ENCODE measurements at regions not wholly inside any gene's neighbourhood (a gene's known extent, or its start where the extent isn't known, plus 50 kb on each side); places are given as distances from the start of the nearest gene placed in this dataset.

DNA sequence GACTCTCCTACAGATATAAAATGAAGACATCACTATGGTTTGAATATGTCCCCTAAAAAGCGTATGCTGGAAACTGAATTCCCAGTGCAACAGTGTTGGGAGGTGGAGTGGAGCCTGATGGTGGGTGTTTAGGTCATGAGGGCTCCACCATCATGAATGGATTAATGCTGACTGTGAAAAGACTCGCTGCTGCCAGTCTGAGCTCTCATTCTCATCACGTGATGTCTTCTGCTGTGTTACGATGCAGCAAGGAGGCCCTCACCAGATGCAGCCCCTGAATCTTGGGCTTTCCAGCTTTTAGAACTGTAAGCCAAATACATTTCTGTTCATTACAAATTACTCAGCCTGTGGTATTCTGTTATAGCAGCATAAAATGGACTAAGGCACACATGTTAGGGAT is 73.8 kb upstream of the PPP2R5A start:
- TF ChIP-seq, protein P1, sequence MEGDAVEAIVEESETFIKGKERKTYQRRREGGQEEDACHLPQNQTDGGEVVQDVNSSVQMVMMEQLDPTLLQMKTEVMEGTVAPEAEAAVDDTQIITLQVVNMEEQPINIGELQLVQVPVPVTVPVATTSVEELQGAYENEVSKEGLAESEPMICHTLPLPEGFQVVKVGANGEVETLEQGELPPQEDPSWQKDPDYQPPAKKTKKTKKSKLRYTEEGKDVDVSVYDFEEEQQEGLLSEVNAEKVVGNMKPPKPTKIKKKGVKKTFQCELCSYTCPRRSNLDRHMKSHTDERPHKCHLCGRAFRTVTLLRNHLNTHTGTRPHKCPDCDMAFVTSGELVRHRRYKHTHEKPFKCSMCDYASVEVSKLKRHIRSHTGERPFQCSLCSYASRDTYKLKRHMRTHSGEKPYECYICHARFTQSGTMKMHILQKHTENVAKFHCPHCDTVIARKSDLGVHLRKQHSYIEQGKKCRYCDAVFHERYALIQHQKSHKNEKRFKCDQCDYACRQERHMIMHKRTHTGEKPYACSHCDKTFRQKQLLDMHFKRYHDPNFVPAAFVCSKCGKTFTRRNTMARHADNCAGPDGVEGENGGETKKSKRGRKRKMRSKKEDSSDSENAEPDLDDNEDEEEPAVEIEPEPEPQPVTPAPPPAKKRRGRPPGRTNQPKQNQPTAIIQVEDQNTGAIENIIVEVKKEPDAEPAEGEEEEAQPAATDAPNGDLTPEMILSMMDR (IDR thresholded peaks at IDR 0.05; ENCODE audit: borderline replicate concordance, extremely low read depth, insufficient read depth), result no peak
- no peaks in the 10 kb centered on the region for H3K27me3 ChIP-seq (ENCODE audit: control insufficient read depth, insufficient read depth, low read length)
- DNase-seq (no peak), FAIRE-seq (no peak)
- no peak overlapping the region for H3K27ac ChIP-seq (ENCODE audit: low read depth in 2 of 2, low read length in 2 of 2)
- H3K4me1 ChIP-seq (ENCODE audit: control insufficient read depth in 2 of 3, insufficient read depth in 2 of 3, low read depth in 1 of 3, low read length in 3 of 3), result no peaks in the 10 kb centered on the region
- H3K4me3 ChIP-seq (ENCODE audit: low read length in 3 of 3), result no peak overlapping the region
- H3K9ac ChIP-seq (ENCODE audit: low read length in 3 of 3), result no peak overlapping the region
- H3K36me3 ChIP-seq (ENCODE audit: control insufficient read depth in 2 of 3, insufficient read depth in 3 of 3, low read length in 3 of 3), result no peaks in the 10 kb centered on the region
- no peaks in the 10 kb centered on the region for H3K9me3 ChIP-seq (ENCODE audit: control insufficient read depth in 2 of 3, insufficient read depth in 1 of 3, low read length in 3 of 3)
- intact Hi-C loops (cut with DNase I), result no loop called here

DNA sequence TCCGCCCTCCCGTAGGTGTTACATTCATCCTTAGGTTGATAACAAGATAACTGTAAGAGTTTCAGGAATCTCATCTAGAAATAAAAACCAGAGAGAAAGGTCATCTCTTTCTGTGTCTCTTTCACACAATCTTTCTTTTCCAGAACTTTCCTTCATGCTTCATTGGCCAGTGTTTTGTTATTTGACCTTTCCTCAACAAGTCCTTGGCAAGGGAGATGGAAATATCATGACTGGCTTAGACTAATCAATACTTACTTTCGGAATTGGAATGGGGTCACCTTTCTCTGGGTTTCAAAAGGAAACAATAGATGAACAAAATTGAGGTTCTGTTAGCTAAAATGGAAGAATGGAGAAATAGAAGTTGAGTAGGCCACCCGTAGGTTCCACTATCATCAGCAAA is 72.9 kb upstream of the PPP2R5A start:
- intact Hi-C loops (cut with DNase I), result no loop called here
- TF ChIP-seq, protein P1 (IDR thresholded peaks at IDR 0.05; ENCODE audit: borderline replicate concordance, extremely low read depth, insufficient read depth), result no peak
- Histone ChIP-seq H3K4me1 (ENCODE audit: control insufficient read depth in 2 of 3, insufficient read depth in 2 of 3, low read depth in 1 of 3, low read length in 3 of 3) (no peaks in the 10 kb centered on the region), H3K9ac (ENCODE audit: low read length in 3 of 3) (no peak overlapping the region), H3K27ac (ENCODE audit: low read depth in 2 of 2, low read length in 2 of 2) (peak overlapping the region in 1 of 2 donors; percentile 10), H3K4me3 (ENCODE audit: low read length in 3 of 3) (no peak overlapping the region), H3K27me3 (ENCODE audit: control insufficient read depth, insufficient read depth, low read length) (no peaks in the 10 kb centered on the region), H3K36me3 (ENCODE audit: control insufficient read depth in 2 of 3, insufficient read depth in 3 of 3, low read length in 3 of 3) (no peaks in the 10 kb centered on the region), H3K9me3 (ENCODE audit: control insufficient read depth in 2 of 3, insufficient read depth in 1 of 3, low read length in 3 of 3) (no peaks in the 10 kb centered on the region)
- FAIRE-seq, result no peak
- DNase-seq, result no peak

DNA sequence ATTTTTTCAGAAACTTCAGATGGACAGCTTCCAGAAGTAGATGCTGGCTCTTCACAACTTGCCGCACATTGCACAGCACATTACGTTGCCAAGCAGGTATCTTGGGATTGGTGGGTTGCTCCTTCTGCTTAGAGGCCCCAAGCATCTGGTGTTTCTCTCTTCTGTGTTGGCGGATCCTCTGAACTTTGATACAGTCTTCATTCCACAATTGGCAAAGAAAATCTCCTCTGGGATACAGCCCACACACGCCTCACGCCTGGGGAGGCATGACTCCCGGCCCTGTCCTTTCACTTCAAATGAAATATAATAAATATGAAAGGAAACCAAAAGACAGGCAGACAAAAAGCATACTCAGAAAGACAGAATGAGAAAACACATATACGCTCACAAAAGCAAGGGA is 72.3 kb upstream of the PPP2R5A start:
- Histone ChIP-seq H3K4me3 (ENCODE audit: low read length in 3 of 3) (no peak overlapping the region), H3K4me1 (ENCODE audit: control insufficient read depth in 2 of 3, insufficient read depth in 2 of 3, low read depth in 1 of 3, low read length in 3 of 3) (peaks cover 0 to 2% (median 1%) of the 10 kb centered on the region in 3 donors), H3K27ac (ENCODE audit: low read depth in 2 of 2, low read length in 2 of 2) (no peak overlapping the region), H3K9ac (ENCODE audit: low read length in 3 of 3) (no peak overlapping the region), H3K9me3 (ENCODE audit: control insufficient read depth in 2 of 3, insufficient read depth in 1 of 3, low read length in 3 of 3) (no peaks in the 10 kb centered on the region), H3K36me3 (ENCODE audit: control insufficient read depth in 2 of 3, insufficient read depth in 3 of 3, low read length in 3 of 3) (no peaks in the 10 kb centered on the region), H3K27me3 (ENCODE audit: control insufficient read depth, insufficient read depth, low read length) (no peaks in the 10 kb centered on the region)
- FAIRE-seq (no peak), DNase-seq (no peak)
- intact Hi-C loops (cut with DNase I), result no loop called here
- TF ChIP-seq, protein P1 (IDR thresholded peaks at IDR 0.05; ENCODE audit: borderline replicate concordance, extremely low read depth, insufficient read depth), result no peak

DNA sequence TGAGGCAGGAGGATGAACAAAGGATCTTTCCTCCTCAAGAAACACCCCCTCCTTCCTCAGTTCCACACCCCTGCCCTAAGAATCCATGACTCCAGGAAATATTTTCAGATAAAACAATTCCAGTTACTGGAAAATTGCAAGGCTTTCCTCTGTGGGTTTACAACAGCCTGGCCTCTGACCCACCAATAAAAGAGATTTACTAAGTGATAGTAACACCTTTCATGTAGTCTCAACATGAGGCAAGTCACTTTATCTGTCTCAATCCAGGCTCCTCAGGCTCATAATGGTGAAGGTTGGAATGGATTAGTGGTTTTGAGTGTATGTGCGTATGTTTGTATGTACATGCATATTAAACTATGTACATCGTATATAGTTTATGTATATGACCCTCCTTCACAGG is 71.4 kb upstream of the PPP2R5A start:
- intact Hi-C loops (cut with DNase I), result no loop called here
- TF ChIP-seq, protein P1 (IDR thresholded peaks at IDR 0.05; ENCODE audit: borderline replicate concordance, extremely low read depth, insufficient read depth), result no peak
- FAIRE-seq, result no peak
- H3K36me3 ChIP-seq (ENCODE audit: control insufficient read depth in 2 of 3, insufficient read depth in 3 of 3, low read length in 3 of 3), result no peaks in the 10 kb centered on the region
- peak in 3 of 5 donors; percentile 16 to 80 (median 70) for DNase-seq
- H3K9me3 ChIP-seq (ENCODE audit: control insufficient read depth in 2 of 3, insufficient read depth in 1 of 3, low read length in 3 of 3), result no peaks in the 10 kb centered on the region
- H3K4me3 ChIP-seq (ENCODE audit: low read length in 3 of 3), result no peak overlapping the region
- H3K27ac ChIP-seq (ENCODE audit: low read depth in 2 of 2, low read length in 2 of 2), result no peak overlapping the region
- H3K27me3 ChIP-seq (ENCODE audit: control insufficient read depth, insufficient read depth, low read length), result no peaks in the 10 kb centered on the region
- H3K9ac ChIP-seq (ENCODE audit: low read length in 3 of 3), result no peak overlapping the region
- H3K4me1 ChIP-seq (ENCODE audit: control insufficient read depth in 2 of 3, insufficient read depth in 2 of 3, low read depth in 1 of 3, low read length in 3 of 3), result peaks cover 0 to 9% (median 9%) of the 10 kb centered on the region in 3 donors

All from kidney (tissue), 13 donors.